Body of pancreas (tissue), 4 donors: ENCODE measurements at regions not wholly inside any gene's neighbourhood (a gene's known extent, or its start where the extent isn't known, plus 50 kb on each side); places are given as distances from the start of the nearest gene placed in this dataset.

Experiments
- CTCF ChIP-seq, 7 experiments: fragments of 450-650 bp in 4 of 7; fragments of 200-600 bp in 3 of 7; sonication (generic) in 3 of 7; IDR thresholded peaks; one replicate each; pipeline ENCODE4 v1.5.1; 2016 to 2019; ENCODE audit warnings: antibody characterized with exemption in 7 of 7
- POLR2A ChIP-seq, 3 donors: fragments of 450-650 bp; IDR thresholded peaks; one replicate each; pipeline ENCODE4 v1.6.1; 2016; ENCODE audit warnings: antibody characterized with exemption in 3 of 3, mild to moderate bottlenecking in 2 of 3

DNA sequence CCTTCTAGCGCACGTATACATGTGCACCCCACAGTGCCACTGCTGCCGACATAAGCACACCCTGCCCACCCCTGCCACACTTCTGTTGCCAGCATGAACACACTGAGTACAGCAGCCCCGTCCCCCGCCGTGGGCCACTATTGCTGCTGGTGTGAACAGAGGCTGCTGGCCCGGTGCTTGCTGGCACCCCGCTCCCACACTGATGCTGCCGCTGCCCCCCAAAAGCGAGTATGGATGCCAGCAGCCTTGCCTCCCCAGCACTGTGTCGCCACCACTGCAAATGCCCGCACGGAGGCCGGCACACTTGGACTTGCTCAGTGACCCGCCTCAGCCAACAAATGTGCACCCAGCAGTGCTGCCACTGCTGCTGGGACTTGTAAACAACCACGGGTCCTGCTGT, 872.4 kb upstream of the ATXN7L3B start:
- TF ChIP-seq POLR2A (IDR thresholded peaks at IDR 0.05) (no peak), CTCF (IDR thresholded peaks at IDR 0.05) (no peak)
